ENCODE measurements at regions not wholly inside any gene's neighbourhood (a gene's known extent, or its start where the extent isn't known, plus 50 kb on each side); places are given as distances from the start of the nearest gene placed in this dataset.
A peak's percentile ranks its signal among the peaks of the same experiment; 100 is the strongest.

DNA sequence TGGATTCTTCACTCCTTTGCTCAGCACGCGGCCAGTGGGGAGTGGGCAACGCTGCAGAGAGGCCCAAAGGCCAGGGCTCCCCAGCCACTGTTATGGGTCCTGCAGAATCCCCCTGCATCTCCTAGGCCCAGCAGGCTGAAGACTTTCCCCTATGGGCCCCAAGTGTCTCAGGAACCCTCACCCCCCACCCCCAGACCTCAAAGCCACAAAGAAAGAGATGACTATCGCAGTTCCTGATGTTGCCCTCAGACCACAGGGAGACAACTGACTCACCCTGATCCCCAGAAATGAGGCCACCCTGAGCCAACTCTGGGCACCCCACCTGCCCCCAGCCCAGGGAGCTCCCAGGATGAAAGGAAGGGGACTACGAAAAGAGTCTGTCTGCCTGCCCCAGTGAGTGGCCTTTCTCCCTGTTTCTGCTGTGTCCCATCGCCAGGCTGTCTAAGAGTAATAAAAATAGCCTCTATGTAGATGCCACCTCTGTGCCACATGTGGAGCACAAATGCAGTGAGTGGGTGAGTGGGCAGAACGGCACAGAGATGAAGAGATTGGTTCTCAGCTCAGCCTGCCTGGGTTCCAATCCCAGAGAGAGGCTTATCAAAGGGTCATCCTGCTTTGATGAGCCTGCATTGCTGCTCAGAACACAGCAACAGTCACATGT lies 283.0 kb downstream of the UACA start:
- TF ChIP-seq CTCF (IDR thresholded peaks at IDR 0.05; ENCODE audit: insufficient read depth, low read length) (no peak), GABPA (IDR thresholded peaks at IDR 0.05; ENCODE audit: low read depth) (no peak), SPI1 (IDR thresholded peaks at IDR 0.05; ENCODE audit: borderline replicate concordance, low read depth) (0 out of 2 replicates have a peak, but pooled peaks have one; percentile 5), POLR2AphosphoS5 (IDR thresholded peaks at IDR 0.05; ENCODE audit: low read depth) (peak; percentile 96)
- TF ChIP-seq, protein P1, sequence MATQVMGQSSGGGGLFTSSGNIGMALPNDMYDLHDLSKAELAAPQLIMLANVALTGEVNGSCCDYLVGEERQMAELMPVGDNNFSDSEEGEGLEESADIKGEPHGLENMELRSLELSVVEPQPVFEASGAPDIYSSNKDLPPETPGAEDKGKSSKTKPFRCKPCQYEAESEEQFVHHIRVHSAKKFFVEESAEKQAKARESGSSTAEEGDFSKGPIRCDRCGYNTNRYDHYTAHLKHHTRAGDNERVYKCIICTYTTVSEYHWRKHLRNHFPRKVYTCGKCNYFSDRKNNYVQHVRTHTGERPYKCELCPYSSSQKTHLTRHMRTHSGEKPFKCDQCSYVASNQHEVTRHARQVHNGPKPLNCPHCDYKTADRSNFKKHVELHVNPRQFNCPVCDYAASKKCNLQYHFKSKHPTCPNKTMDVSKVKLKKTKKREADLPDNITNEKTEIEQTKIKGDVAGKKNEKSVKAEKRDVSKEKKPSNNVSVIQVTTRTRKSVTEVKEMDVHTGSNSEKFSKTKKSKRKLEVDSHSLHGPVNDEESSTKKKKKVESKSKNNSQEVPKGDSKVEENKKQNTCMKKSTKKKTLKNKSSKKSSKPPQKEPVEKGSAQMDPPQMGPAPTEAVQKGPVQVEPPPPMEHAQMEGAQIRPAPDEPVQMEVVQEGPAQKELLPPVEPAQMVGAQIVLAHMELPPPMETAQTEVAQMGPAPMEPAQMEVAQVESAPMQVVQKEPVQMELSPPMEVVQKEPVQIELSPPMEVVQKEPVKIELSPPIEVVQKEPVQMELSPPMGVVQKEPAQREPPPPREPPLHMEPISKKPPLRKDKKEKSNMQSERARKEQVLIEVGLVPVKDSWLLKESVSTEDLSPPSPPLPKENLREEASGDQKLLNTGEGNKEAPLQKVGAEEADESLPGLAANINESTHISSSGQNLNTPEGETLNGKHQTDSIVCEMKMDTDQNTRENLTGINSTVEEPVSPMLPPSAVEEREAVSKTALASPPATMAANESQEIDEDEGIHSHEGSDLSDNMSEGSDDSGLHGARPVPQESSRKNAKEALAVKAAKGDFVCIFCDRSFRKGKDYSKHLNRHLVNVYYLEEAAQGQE (IDR thresholded peaks at IDR 0.05; ENCODE audit: insufficient replicate concordance, low read depth), result no peak
